ENCODE measurements at regions not wholly inside any gene's neighbourhood (a gene's known extent, or its start where the extent isn't known, plus 50 kb on each side); places are given as distances from the start of the nearest gene placed in this dataset.

GRCh38 chr1:228866468-228866867 lies 131.2 kb downstream of the RHOU start:
- no peak for TF ChIP-seq CTCF (conservative IDR thresholded peaks at IDR 0.05)
- TF ChIP-seq EZH2 (IDR thresholded peaks at IDR 0.05; ENCODE audit: low read depth) = no peak

All from PC-9 (cell line).